Prostate gland (tissue), 2 donors: ENCODE measurements at regions not wholly inside any gene's neighbourhood (a gene's known extent, or its start where the extent isn't known, plus 50 kb on each side); places are given as distances from the start of the nearest gene placed in this dataset.

Experiments used
- CTCF ChIP-seq, 4 experiments: fragments of 200-600 bp in 2 of 4; fragments of 450-650 bp in 2 of 4; sonication (generic) in 2 of 4; IDR thresholded peaks; 1 replicate in 3 of 4; 2 replicates in 1 of 4; pipeline ENCODE4 v1.5.1; 2016 to 2019; ENCODE audit warnings: antibody characterized with exemption in 4 of 4, mild to moderate bottlenecking in 2 of 4, moderate library complexity in 2 of 4
- POLR2A ChIP-seq: fragments of 450-650 bp; IDR thresholded peaks from one replicate; pipeline ENCODE4 v1.6.1; 2016; ENCODE audit warnings: antibody characterized with exemption, mild to moderate bottlenecking

- TF ChIP-seq CTCF (IDR thresholded peaks at IDR 0.05) (no peak), POLR2A (no peak)
Observed at GRCh38 chr4:96912716-96913115, 1072.8 kb downstream of the PDHA2 start.
